ENCODE measurements at regions not wholly inside any gene's neighbourhood (a gene's known extent, or its start where the extent isn't known, plus 50 kb on each side); places are given as distances from the start of the nearest gene placed in this dataset.

GRCh38 chr3:43998836-43999727, 242.6 kb upstream of the TOPAZ1 start:
- DNase-seq (peak in 1 of 2 donors; percentile 22), ATAC-seq (peak; percentile 67)
- intact Hi-C loops (cut with DNase I, micrococcal nuclease), result no loop called here

GRCh38 chr3:43999728-44000319, 241.9 kb upstream of the TOPAZ1 start:
- intact Hi-C loops (cut with DNase I, micrococcal nuclease), result no loop called here
- DNase-seq (no peak), ATAC-seq (no peak)

GRCh38 chr3:44000586-44000985, 241.1 kb upstream of the TOPAZ1 start:
- no peak for DNase-seq

GRCh38 chr3:44001072-44001471, 240.6 kb upstream of the TOPAZ1 start:
- ATAC-seq (no peak), DNase-seq (no peak)
- intact Hi-C loops (cut with DNase I, micrococcal nuclease), result no loop called here

More at GRCh38 chr3:44000586-44000985, 241.1 kb upstream of the TOPAZ1 start:
- intact Hi-C loops (cut with DNase I, micrococcal nuclease), result no loop called here
- peak; percentile 31 for ATAC-seq

GRCh38 chr3:44003801-44004200, 237.9 kb upstream of the TOPAZ1 start:
- no peak for ATAC-seq
- intact Hi-C loops (cut with DNase I, micrococcal nuclease), result no loop called here
- no peak for DNase-seq

GRCh38 chr3:44011680-44012079, 230.0 kb upstream of the TOPAZ1 start:
- DNase-seq (no peak), ATAC-seq (no peak)
- intact Hi-C loops (cut with DNase I, micrococcal nuclease), result loop anchor here in 1 of 2 donors (5.0 kb wide), 1 partner anchor 36 kb away; no protein-coding TSS in a partner anchor

GRCh38 chr3:44012160-44012899, 229.4 kb upstream of the TOPAZ1 start:
- DNase-seq, result no peak
- intact Hi-C loops (cut with DNase I, micrococcal nuclease), result loop anchor here in 1 of 2 donors (5.0 kb wide), 1 partner anchor 35 kb away; no protein-coding TSS in a partner anchor
- no peak for ATAC-seq

- intact Hi-C loops (cut with DNase I, micrococcal nuclease), result loop anchor here in 1 of 2 donors (5.0 kb wide), 1 partner anchor 33 kb away; no protein-coding TSS in a partner anchor
- DNase-seq (no peak), ATAC-seq (no peak)
Measured at GRCh38 chr3:44013967-44014366, 227.7 kb upstream of the TOPAZ1 start.

GRCh38 chr3:44015170-44015569, 226.5 kb upstream of the TOPAZ1 start:
- DNase-seq, result no peak

GRCh38 chr3:44016818-44017217, 224.9 kb upstream of the TOPAZ1 start:
- no peak for ATAC-seq
- intact Hi-C loops (cut with DNase I, micrococcal nuclease), result no loop called here
- no peak for DNase-seq

More at GRCh38 chr3:44015170-44015569, 226.5 kb upstream of the TOPAZ1 start:
- ATAC-seq, result no peak
- intact Hi-C loops (cut with DNase I, micrococcal nuclease), result no loop called here

GRCh38 chr3:44018926-44019325, 222.8 kb upstream of the TOPAZ1 start:
- ATAC-seq, result no peak
- DNase-seq, result no peak
- intact Hi-C loops (cut with DNase I, micrococcal nuclease), result no loop called here

- no peak for ATAC-seq
- no peak for DNase-seq
- intact Hi-C loops (cut with DNase I, micrococcal nuclease), result no loop called here
Measured at GRCh38 chr3:44019736-44020135, 221.9 kb upstream of the TOPAZ1 start.

- DNase-seq (no peak), ATAC-seq (no peak)
- intact Hi-C loops (cut with DNase I, micrococcal nuclease), result no loop called here
Measured at GRCh38 chr3:44020143-44020542, 221.5 kb upstream of the TOPAZ1 start.

GRCh38 chr3:44021651-44022594, 219.8 kb upstream of the TOPAZ1 start:
- no peak for DNase-seq
- intact Hi-C loops (cut with DNase I, micrococcal nuclease), result no loop called here

GRCh38 chr3:44023961-44024593, 217.6 kb upstream of the TOPAZ1 start:
- DNase-seq, result no peak
- ATAC-seq, result no peak
- intact Hi-C loops (cut with DNase I, micrococcal nuclease), result no loop called here

More at GRCh38 chr3:44021651-44022594, 219.8 kb upstream of the TOPAZ1 start:
- no peak for ATAC-seq

GRCh38 chr3:44026220-44026865, 215.3 kb upstream of the TOPAZ1 start:
- no peak for ATAC-seq
- intact Hi-C loops (cut with DNase I, micrococcal nuclease), result no loop called here
- DNase-seq, result no peak

GRCh38 chr3:44029100-44029499, 212.6 kb upstream of the TOPAZ1 start:
- ATAC-seq (no peak), DNase-seq (no peak)
- intact Hi-C loops (cut with DNase I, micrococcal nuclease), result no loop called here

Data from left colon (tissue), 2 donors.